H1 (cell line): ENCODE measurements at regions not wholly inside any gene's neighbourhood (a gene's known extent, or its start where the extent isn't known, plus 50 kb on each side); places are given as distances from the start of the nearest gene placed in this dataset.

Experiments used
- CTCF ChIA-PET: fragments of 300-600 bp; sonication (Branson Sonifier 250); formaldehyde crosslinking; loops from one replicate; lab custom pipeline; 2021; ENCODE audit not compliant: partially characterized antibody; lab: Charles Lee
- POLR2A ChIA-PET: fragments of 300-600 bp; sonication (Branson Sonifier 250); formaldehyde crosslinking; loops from one replicate; lab custom pipeline; 2021; ENCODE audit warnings: inconsistent platforms; ENCODE audit not compliant: partially characterized antibody; lab: Charles Lee
- DNase-seq, 2 experiments: peaks; one replicate each; pipeline versions ENCODE4 v3.0.0 to v3.0.0-alpha.2; 2010 to 2022; ENCODE audit warnings: low spot score in 2 of 2, low read depth in 1 of 2, mixed read lengths in 1 of 2
- FAIRE-seq: peaks from 2 replicates; lab custom pipeline; 2011; peaks lifted over from hg19 to GRCh38; lab: Jason Lieb, UNC
- H2AFZ ChIP-seq: 2 replicates; pipeline ENCODE4 v1.8.1; 2012; ENCODE audit warnings: low read length, inconsistent platforms
- H2AK5ac ChIP-seq: 2 replicates; pipeline ENCODE4 v1.6.1; 2013; ENCODE audit warnings: low read depth, low read length
- H2BK120ac ChIP-seq: replicated peaks from 2 replicates; pipeline ENCODE3; 2013; ENCODE audit warnings: low read depth, low read length, inconsistent platforms
- H2BK12ac ChIP-seq: 2 replicates; pipeline ENCODE4 v1.6.1; 2013; ENCODE audit warnings: low read depth, low read length
- H2BK15ac ChIP-seq: 2 replicates; pipeline ENCODE4 v1.6.1; 2013; ENCODE audit warnings: low read length
- H2BK20ac ChIP-seq: 2 replicates; pipeline ENCODE4 v1.6.1; 2013; ENCODE audit warnings: low read length
- H2BK5ac ChIP-seq: 2 replicates; pipeline ENCODE4 v1.6.1; 2013; ENCODE audit warnings: low read depth, low read length
- H3K14ac ChIP-seq: 2 replicates; pipeline ENCODE4 v1.6.1; 2013; ENCODE audit warnings: inconsistent platforms; ENCODE audit not compliant: insufficient read length
- H3K18ac ChIP-seq: 2 replicates; pipeline ENCODE4 v1.6.1; 2013; ENCODE audit warnings: low read length; ENCODE audit errors: extremely low read depth
- H3K23ac ChIP-seq: 2 replicates; pipeline ENCODE4 v1.6.1; 2013; ENCODE audit warnings: inconsistent platforms; ENCODE audit not compliant: insufficient read length
- H3K23me2 ChIP-seq: 2 replicates; pipeline ENCODE4 v1.6.1; 2013; ENCODE audit warnings: low read depth, low read length
- H3K27ac ChIP-seq: 2 replicates; pipeline ENCODE4 v1.6.1; 2011; ENCODE audit warnings: low read depth, low read length, inconsistent platforms
- H3K27me3 ChIP-seq, 4 experiments: replicated peaks in 1 of 4; 1 replicate in 1 of 4; 2 replicates in 3 of 4; pipeline versions ENCODE4 v1.6.1 to v1.8.1; 2011 to 2013; ENCODE audit warnings: low read length in 3 of 4, mild to moderate bottlenecking in 3 of 4, inconsistent platforms in 2 of 4, mixed read lengths in 2 of 4, moderate library complexity in 1 of 4; ENCODE audit not compliant: control insufficient read depth in 3 of 4, insufficient read depth in 3 of 4; ENCODE audit errors: extremely low read depth in 1 of 4
- H3K36me3 ChIP-seq, 4 experiments: 2 replicates each; pipeline versions ENCODE4 v1.6.1 to v1.8.1; 2011 to 2013; ENCODE audit warnings: mild to moderate bottlenecking in 4 of 4, low read length in 3 of 4, moderate library complexity in 2 of 4, control low read depth in 1 of 4, inconsistent platforms in 1 of 4; ENCODE audit not compliant: insufficient read depth in 4 of 4, control insufficient read depth in 2 of 4
- H3K4ac ChIP-seq: replicated peaks from 2 replicates; pipeline ENCODE3; 2013; ENCODE audit warnings: low read length, low read depth, mixed read lengths, inconsistent platforms; ENCODE audit not compliant: insufficient read length
- H3K4me1 ChIP-seq, 4 experiments: replicated peaks in 1 of 4; 1 replicate in 1 of 4; 2 replicates in 3 of 4; pipeline versions ENCODE4 v1.6.1 to v1.8.1; 2011 to 2013; ENCODE audit warnings: low read length in 3 of 4, inconsistent platforms in 2 of 4, mixed read lengths in 1 of 4; ENCODE audit not compliant: insufficient read depth in 4 of 4, control insufficient read depth in 3 of 4
- H3K4me2 ChIP-seq, 2 experiments: 2 replicates each; pipeline versions ENCODE4 v1.6.1 to v1.8.1; 2011 to 2013; ENCODE audit warnings: low read depth in 2 of 2, low read length in 2 of 2, control low read depth in 1 of 2, inconsistent platforms in 1 of 2, mild to moderate bottlenecking in 1 of 2; ENCODE audit not compliant: insufficient read depth in 1 of 2
- H3K4me3 ChIP-seq, 4 experiments: fragments of 200-600, 300-600 bp in 1 of 4; sonication (generic), shearing (Covaris generic), sonication (Bioruptor Twin) in 1 of 4; 2 replicates each; pipeline versions ENCODE4 v1.5.1 to v1.8.1; 2011 to 2016; ENCODE audit warnings: low read length in 4 of 4, low read depth in 3 of 4, control low read depth in 2 of 4, inconsistent platforms in 2 of 4, mild to moderate bottlenecking in 2 of 4, mixed read lengths in 1 of 4, moderate library complexity in 1 of 4; ENCODE audit not compliant: insufficient read depth in 2 of 4; ENCODE audit errors: extremely low read depth in 1 of 4
- H3K56ac ChIP-seq: replicated peaks from 2 replicates; pipeline ENCODE3; 2013; ENCODE audit warnings: low read depth, mild to moderate bottlenecking, mixed read lengths, low read length, inconsistent platforms; ENCODE audit not compliant: insufficient read length
- H3K79me1 ChIP-seq: 2 replicates; pipeline ENCODE4 v1.6.1; 2013; ENCODE audit warnings: low read depth, low read length, control low read depth
- H3K79me2 ChIP-seq, 2 experiments: 2 replicates each; pipeline versions ENCODE4 v1.6.1 to v1.8.1; 2012 to 2013; ENCODE audit warnings: low read length in 2 of 2, mild to moderate bottlenecking in 2 of 2, inconsistent platforms in 1 of 2; ENCODE audit not compliant: insufficient read depth in 2 of 2, control insufficient read depth in 1 of 2
- H3K9ac ChIP-seq, 4 experiments: replicated peaks in 1 of 4; 1 replicate in 1 of 4; 2 replicates in 3 of 4; pipeline versions ENCODE4 v1.6.1 to v1.8.1; 2011 to 2013; ENCODE audit warnings: low read depth in 3 of 4, low read length in 3 of 4, control low read depth in 2 of 4, mild to moderate bottlenecking in 2 of 4, moderate library complexity in 2 of 4, inconsistent platforms in 1 of 4; ENCODE audit errors: extremely low read depth in 1 of 4
- H3K9me3 ChIP-seq, 2 experiments: 2 replicates each; pipeline versions ENCODE4 v1.6.1 to v1.8.1; 2012 to 2013; ENCODE audit warnings: mild to moderate bottlenecking in 2 of 2, moderate library complexity in 2 of 2, control low read depth in 1 of 2, inconsistent platforms in 1 of 2, low read depth in 1 of 2, low read length in 1 of 2, mixed read lengths in 1 of 2; ENCODE audit not compliant: insufficient read depth in 2 of 2
- H4K20me1 ChIP-seq, 2 experiments: replicated peaks in 1 of 2; 2 replicates each; pipeline versions ENCODE3 to v1.8.1; 2011 to 2013; ENCODE audit warnings: inconsistent platforms in 2 of 2, low read length in 2 of 2, mild to moderate bottlenecking in 1 of 2; ENCODE audit not compliant: insufficient read depth in 2 of 2, control insufficient read depth in 1 of 2
- H4K5ac ChIP-seq: 2 replicates; pipeline ENCODE4 v1.6.1; 2013; ENCODE audit warnings: low read length, low read depth, mixed read lengths, inconsistent platforms; ENCODE audit not compliant: insufficient read length
- H4K8ac ChIP-seq: 2 replicates; pipeline ENCODE4 v1.8.0; 2013; ENCODE audit warnings: mild to moderate bottlenecking, moderate library complexity, low read length, inconsistent platforms; ENCODE audit not compliant: insufficient read depth; ENCODE audit errors: extremely low read depth
- H4K91ac ChIP-seq: replicated peaks from 2 replicates; pipeline ENCODE3; 2013; ENCODE audit warnings: low read length, mixed read lengths, inconsistent platforms; ENCODE audit not compliant: insufficient read length
- BACH1 ChIP-seq: IDR thresholded peaks from 2 replicates; pipeline ENCODE4 v1.6.1; 2012; ENCODE audit warnings: low read length, improper control_type of control experiment
- BRCA1 ChIP-seq: IDR thresholded peaks from 2 replicates; pipeline ENCODE4 v1.6.1; 2012; ENCODE audit warnings: low read depth, low read length, improper control_type of control experiment
- CEBPB ChIP-seq: IDR thresholded peaks from 2 replicates; pipeline ENCODE4 v1.6.1; 2012; ENCODE audit warnings: low read depth, low read length
- KDM4A ChIP-seq: IDR thresholded peaks from one replicate; pipeline ENCODE4 v1.7.1; 2012; ENCODE audit warnings: low read depth, mild to moderate bottlenecking, moderate library complexity, low read length, inconsistent platforms; ENCODE audit not compliant: severe bottlenecking
- MAFK ChIP-seq: IDR thresholded peaks from 2 replicates; pipeline ENCODE4 v1.6.1; 2012; ENCODE audit warnings: low read depth, mild to moderate bottlenecking, improper control_type of control experiment, low read length
- SAP30 ChIP-seq: fragments of 300-600 bp; sonication (generic); IDR thresholded peaks from 2 replicates; pipeline ENCODE4 v1.7.1; 2012; ENCODE audit warnings: low read length, moderate library complexity, mild to moderate bottlenecking, inconsistent platforms; ENCODE audit not compliant: insufficient read depth, insufficient replicate concordance
- SIN3A ChIP-seq, 2 experiments: IDR thresholded peaks in 1 of 2; conservative IDR thresholded peaks in 1 of 2; 2 replicates each; pipeline ENCODE4 v1.6.1; 2011 to 2012; ENCODE audit warnings: low read length in 2 of 2, improper control_type of control experiment in 1 of 2, low read depth in 1 of 2, mild to moderate bottlenecking in 1 of 2
- SIX5 ChIP-seq: IDR thresholded peaks from 2 replicates; pipeline ENCODE4 v1.6.1; 2011; ENCODE audit warnings: mild to moderate bottlenecking, low read depth, low read length
- SP4 ChIP-seq: IDR thresholded peaks from 2 replicates; pipeline ENCODE4 v1.6.1; 2012; ENCODE audit warnings: low read length, inconsistent platforms
- TAF1 ChIP-seq: IDR thresholded peaks from 2 replicates; pipeline ENCODE4 v1.6.1; 2011; ENCODE audit warnings: mild to moderate bottlenecking, low read depth, low read length
- TAF7 ChIP-seq: optimal IDR thresholded peaks from 2 replicates; pipeline ENCODE3; 2011; ENCODE audit warnings: low read depth, mild to moderate bottlenecking, inconsistent platforms, low read length, moderate library complexity, borderline replicate concordance
- TCF12 ChIP-seq: IDR thresholded peaks from 2 replicates; pipeline ENCODE4 v1.6.1; 2011; ENCODE audit warnings: low read depth, mild to moderate bottlenecking, low read length
- WGBS, 2 experiments: shearing (Covaris generic) in 1 of 2; methylation state at CpG; one replicate each; pipeline versions ENCODE4 v1.1.6 to v1.1.7; 2013 to 2015; ENCODE audit warnings: low lambda C conversion rate in 2 of 2, mixed read lengths in 2 of 2, inconsistent platforms in 1 of 2, low coverage in 1 of 2, missing lambda C conversion rate in 1 of 2; ENCODE audit not compliant: insufficient replicate concordance in 2 of 2, insufficient coverage in 1 of 2, insufficient read length in 1 of 2; ENCODE audit errors: extremely low coverage in 1 of 2, missing lambda C conversion rate in 1 of 2; 5-methylcytosine and 5-hydroxymethylcytosine counted together
- TF ChIP-seq, protein P1 (sequence below): IDR thresholded peaks from 2 replicates; pipeline ENCODE4 v1.6.1; 2011; ENCODE audit warnings: low read length, improper control_type of control experiment
- TF ChIP-seq, protein P2 (sequence below): IDR thresholded peaks from 2 replicates; pipeline ENCODE4 v1.6.1; 2012; ENCODE audit warnings: inconsistent platforms

DNA sequence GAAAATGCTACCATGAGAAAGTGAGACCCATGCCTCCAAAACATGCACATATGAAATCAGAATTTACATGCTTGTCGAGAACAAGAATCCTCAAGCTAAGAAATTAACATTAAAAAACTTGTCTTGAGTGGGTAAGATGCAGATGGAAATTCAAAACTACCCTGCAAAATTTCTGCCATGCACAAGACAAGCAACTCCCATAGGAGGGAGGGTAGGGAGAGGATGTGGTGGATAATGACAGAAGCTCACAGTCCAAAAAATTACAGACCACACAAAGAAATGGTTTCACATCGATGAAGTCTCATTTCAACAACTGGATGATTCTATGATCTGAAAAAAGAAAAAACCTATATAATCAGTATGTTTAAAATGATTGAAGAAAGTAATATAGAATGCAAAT is 319.9 kb upstream of the PTGER4 start:
- Histone ChIP-seq H3K27me3 (no peaks in the 10 kb centered on the region), H2BK12ac (no peak overlapping the region), H3K4ac (no peak overlapping the region), H4K20me1 (no peaks in the 10 kb centered on the region), H2BK15ac (no peak overlapping the region), H3K9me3 (peaks cover 3% of the 10 kb centered on the region in 2 experiments; a peak in 1 of 4 replicates), H3K14ac (no peak overlapping the region), H3K36me3 (no peaks in the 10 kb centered on the region), H2BK120ac (no peak overlapping the region), H3K18ac (no peak overlapping the region), H3K27ac (no peak overlapping the region), H4K8ac (no peak overlapping the region), H4K91ac (no peak overlapping the region), H3K56ac (no peak overlapping the region), H3K4me1 (no peaks in the 10 kb centered on the region), H4K5ac (no peak overlapping the region), H3K79me1 (no peaks in the 10 kb centered on the region), H2AFZ (no peak overlapping the region; the same call in 1 of the 2 replicates), H2AK5ac (no peak overlapping the region), H3K4me2 (no peak overlapping the region)
- DNase-seq = no peak
- 87% methylated on average over 2 of the region's 2 CpGs; no CpG with 5 or more reads in 1 of the 2 experiments for whole genome bisulfite sequencing, 2 experiments
- POLR2A ChIA-PET = no interaction called here
- no peak for TF ChIP-seq BACH1
- TF ChIP-seq SAP30 = no peak
- no peak for TF ChIP-seq SP4
- no peak for TF ChIP-seq MAFK
- no peak for TF ChIP-seq SIN3A (conservative IDR thresholded peaks at IDR 0.05 in 1 of 2, IDR thresholded peaks at IDR 0.05 in 1 of 2; ENCODE audit: low read depth in 1 of 2, low read length in 2 of 2)
- TF ChIP-seq KDM4A = no peak
- no peak for TF ChIP-seq CEBPB
- TF ChIP-seq, protein P1, sequence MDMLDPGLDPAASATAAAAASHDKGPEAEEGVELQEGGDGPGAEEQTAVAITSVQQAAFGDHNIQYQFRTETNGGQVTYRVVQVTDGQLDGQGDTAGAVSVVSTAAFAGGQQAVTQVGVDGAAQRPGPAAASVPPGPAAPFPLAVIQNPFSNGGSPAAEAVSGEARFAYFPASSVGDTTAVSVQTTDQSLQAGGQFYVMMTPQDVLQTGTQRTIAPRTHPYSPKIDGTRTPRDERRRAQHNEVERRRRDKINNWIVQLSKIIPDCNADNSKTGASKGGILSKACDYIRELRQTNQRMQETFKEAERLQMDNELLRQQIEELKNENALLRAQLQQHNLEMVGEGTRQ = no peak
- TF ChIP-seq TCF12 = no peak
- TF ChIP-seq, protein P2, sequence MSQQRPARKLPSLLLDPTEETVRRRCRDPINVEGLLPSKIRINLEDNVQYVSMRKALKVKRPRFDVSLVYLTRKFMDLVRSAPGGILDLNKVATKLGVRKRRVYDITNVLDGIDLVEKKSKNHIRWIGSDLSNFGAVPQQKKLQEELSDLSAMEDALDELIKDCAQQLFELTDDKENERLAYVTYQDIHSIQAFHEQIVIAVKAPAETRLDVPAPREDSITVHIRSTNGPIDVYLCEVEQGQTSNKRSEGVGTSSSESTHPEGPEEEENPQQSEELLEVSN = no peak
- no peak for TF ChIP-seq TAF7
- no peak for TF ChIP-seq BRCA1
- no peak for TF ChIP-seq TAF1
- TF ChIP-seq SIX5 = no peak
- TF ChIP-seq, all 59 proteins: peak for 0
- FAIRE-seq = no peak
- Histone ChIP-seq H3K79me2 (no peaks in the 10 kb centered on the region), H2BK20ac (no peak overlapping the region), H3K4me3 (no peak overlapping the region), H3K23ac (no peak overlapping the region), H3K9ac (no peak overlapping the region), H2BK5ac (no peak overlapping the region), H3K23me2 (no peaks in the 10 kb centered on the region)
- CTCF ChIA-PET = no interaction called here
